ENCODE measurements at regions not wholly inside any gene's neighbourhood (a gene's known extent, or its start where the extent isn't known, plus 50 kb on each side); places are given as distances from the start of the nearest gene placed in this dataset.
"Not testable (repeated sequence)": the region's sequence is repeated elsewhere in the genome, so short reads cannot be mapped to it uniquely, and the experiment has no call there.

GRCh38 chr6:122887941-122888340 lies 98.9 kb downstream of the SMPDL3A start:
- Histone ChIP-seq H3K79me2 (ENCODE audit: low read length) (no peaks in the 10 kb centered on the region), H3K9ac (ENCODE audit: low read length) (no peak overlapping the region), H3K36me3 (replicated peaks; ENCODE audit: insufficient read depth, low read length) (no peaks in the 10 kb centered on the region), H3K9me3 (replicated peaks; ENCODE audit: insufficient read depth, low read length) (no peaks in the 10 kb centered on the region), H3K27me3 (replicated peaks; ENCODE audit: insufficient read depth, low read length) (no peaks in the 10 kb centered on the region), H3K27ac (ENCODE audit: low read length) (no peak overlapping the region), H2AFZ (ENCODE audit: low read length) (no peak overlapping the region), H3K4me1 (ENCODE audit: low read length) (no peaks in the 10 kb centered on the region), H3K9me2 (replicated peaks; ENCODE audit: insufficient read depth, low read length) (no peaks in the 10 kb centered on the region), H4K20me1 (ENCODE audit: insufficient read depth, low read length) (no peaks in the 10 kb centered on the region), H3K4me3 (ENCODE audit: low read length) (no peak overlapping the region), H3K4me2 (ENCODE audit: low read depth, low read length) (no peak overlapping the region), H3F3A (ENCODE audit: insufficient read depth, low read length) (no peaks in the 10 kb centered on the region)
- no peak for TF ChIP-seq CTCF (IDR thresholded peaks at IDR 0.05; ENCODE audit: low read length)
- no peak for DNase-seq

GRCh38 chr6:122888680-122889079 lies 99.6 kb downstream of the SMPDL3A start:
- not testable (repeated sequence) for H3K4me3 ChIP-seq (ENCODE audit: low read length); H3K36me3 ChIP-seq (replicated peaks; ENCODE audit: insufficient read depth, low read length)

GRCh38 chr6:122890250-122890649 lies 101.2 kb downstream of the SMPDL3A start:
- Histone ChIP-seq H3F3A (ENCODE audit: insufficient read depth, low read length) (no peaks in the 10 kb centered on the region), H3K9ac (ENCODE audit: low read length) (no peak overlapping the region), H3K4me1 (ENCODE audit: low read length) (no peaks in the 10 kb centered on the region), H3K4me2 (ENCODE audit: low read depth, low read length) (no peak overlapping the region), H4K20me1 (ENCODE audit: insufficient read depth, low read length) (no peaks in the 10 kb centered on the region), H2AFZ (ENCODE audit: low read length) (no peak overlapping the region), H3K36me3 (replicated peaks; ENCODE audit: insufficient read depth, low read length) (no peaks in the 10 kb centered on the region), H3K27ac (ENCODE audit: low read length) (no peak overlapping the region), H3K9me3 (replicated peaks; ENCODE audit: insufficient read depth, low read length) (no peaks in the 10 kb centered on the region), H3K27me3 (replicated peaks; ENCODE audit: insufficient read depth, low read length) (no peaks in the 10 kb centered on the region), H3K79me2 (ENCODE audit: low read length) (no peaks in the 10 kb centered on the region), H3K4me3 (ENCODE audit: low read length) (no peak overlapping the region), H3K9me2 (replicated peaks; ENCODE audit: insufficient read depth, low read length) (no peaks in the 10 kb centered on the region)
- TF ChIP-seq EZH2phosphoT487 (IDR thresholded peaks at IDR 0.05; ENCODE audit: low read length): no peak
- DNase-seq: no peak

More at GRCh38 chr6:122888680-122889079, 99.6 kb downstream of the SMPDL3A start:
- not testable (repeated sequence) for H3K27ac ChIP-seq (ENCODE audit: low read length); H4K20me1 ChIP-seq (ENCODE audit: insufficient read depth, low read length); H3K79me2 ChIP-seq (ENCODE audit: low read length); H3K9me2 ChIP-seq (replicated peaks; ENCODE audit: insufficient read depth, low read length); DNase-seq; H2AFZ ChIP-seq (ENCODE audit: low read length); H3K4me1 ChIP-seq (ENCODE audit: low read length); H3F3A ChIP-seq (ENCODE audit: insufficient read depth, low read length); H3K9me3 ChIP-seq (replicated peaks; ENCODE audit: insufficient read depth, low read length); H3K9ac ChIP-seq (ENCODE audit: low read length); H3K4me2 ChIP-seq (ENCODE audit: low read depth, low read length); H3K27me3 ChIP-seq (replicated peaks; ENCODE audit: insufficient read depth, low read length)

GRCh38 chr6:122894791-122895190 lies 101.2 kb upstream of the CLVS2 start:
- Histone ChIP-seq H3F3A (ENCODE audit: insufficient read depth, low read length) (no peaks in the 10 kb centered on the region), H3K36me3 (replicated peaks; ENCODE audit: insufficient read depth, low read length) (no peaks in the 10 kb centered on the region), H3K4me2 (ENCODE audit: low read depth, low read length) (no peak overlapping the region), H3K9ac (ENCODE audit: low read length) (no peak overlapping the region), H3K27me3 (replicated peaks; ENCODE audit: insufficient read depth, low read length) (no peaks in the 10 kb centered on the region), H4K20me1 (ENCODE audit: insufficient read depth, low read length) (no peaks in the 10 kb centered on the region), H2AFZ (ENCODE audit: low read length) (no peak overlapping the region), H3K27ac (ENCODE audit: low read length) (no peak overlapping the region), H3K4me3 (ENCODE audit: low read length) (no peak overlapping the region), H3K4me1 (ENCODE audit: low read length) (no peaks in the 10 kb centered on the region), H3K9me3 (replicated peaks; ENCODE audit: insufficient read depth, low read length) (no peaks in the 10 kb centered on the region), H3K79me2 (ENCODE audit: low read length) (no peaks in the 10 kb centered on the region), H3K9me2 (replicated peaks; ENCODE audit: insufficient read depth, low read length) (no peaks in the 10 kb centered on the region)
- DNase-seq: peak; percentile 40
- no peak for TF ChIP-seq EZH2 (optimal IDR thresholded peaks at IDR 0.05; ENCODE audit: low read depth, low read length)
- TF ChIP-seq EZH2phosphoT487 (IDR thresholded peaks at IDR 0.05; ENCODE audit: low read length): no peak
- TF ChIP-seq CTCF (IDR thresholded peaks at IDR 0.05; ENCODE audit: low read length): no peak

Data from MM.1S (cell line).